IPS-18a (cell line): ENCODE measurements at regions not wholly inside any gene's neighbourhood (a gene's known extent, or its start where the extent isn't known, plus 50 kb on each side); places are given as distances from the start of the nearest gene placed in this dataset.
"Not testable (repeated sequence)": the region's sequence is repeated elsewhere in the genome, so short reads cannot be mapped to it uniquely, and the experiment has no call there.

ENCODE experiments used
- H3K27ac ChIP-seq: one replicate; pipeline ENCODE4 v1.5.1; 2013; ENCODE audit warnings: low read length
- H3K27me3 ChIP-seq: one replicate; pipeline ENCODE4 v1.6.1; 2013; ENCODE audit warnings: mild to moderate bottlenecking, low read length; ENCODE audit not compliant: control insufficient read depth, insufficient read depth
- H3K36me3 ChIP-seq: one replicate; pipeline ENCODE4 v1.6.1; 2013; ENCODE audit warnings: low read depth, low read length; ENCODE audit not compliant: control insufficient read depth
- H3K4me1 ChIP-seq: one replicate; pipeline ENCODE4 v1.6.1; 2013; ENCODE audit warnings: low read depth, low read length; ENCODE audit not compliant: control insufficient read depth
- H3K4me3 ChIP-seq: one replicate; pipeline ENCODE4 v1.5.1; 2013; ENCODE audit warnings: low read length
- H3K9ac ChIP-seq: one replicate; pipeline ENCODE4 v1.6.1; 2013; ENCODE audit warnings: mild to moderate bottlenecking, low read length, moderate library complexity
- H3K9me3 ChIP-seq: one replicate; pipeline ENCODE4 v1.6.1; 2013; ENCODE audit warnings: low read depth, low read length; ENCODE audit not compliant: control insufficient read depth

GRCh38 chr4:77493120-77493752, 112.4 kb upstream of the CXCL13 start:
- H3K27me3 ChIP-seq, result no peaks in the 10 kb centered on the region
- peaks cover 12% of the 10 kb centered on the region for H3K9me3 ChIP-seq
- H3K4me1 ChIP-seq, result no peaks in the 10 kb centered on the region
- no peak overlapping the region for H3K4me3 ChIP-seq
- no peak overlapping the region for H3K9ac ChIP-seq
- no peaks in the 10 kb centered on the region for H3K36me3 ChIP-seq
- H3K27ac ChIP-seq, result no peak overlapping the region

GRCh38 chr4:77493829-77494551, 111.6 kb upstream of the CXCL13 start:
- Histone ChIP-seq H3K27me3 (no peaks in the 10 kb centered on the region), H3K4me1 (no peaks in the 10 kb centered on the region), H3K36me3 (no peaks in the 10 kb centered on the region), H3K27ac (no peak overlapping the region), H3K9me3 (peaks cover 8% of the 10 kb centered on the region), H3K4me3 (no peak overlapping the region), H3K9ac (no peak overlapping the region)

DNA sequence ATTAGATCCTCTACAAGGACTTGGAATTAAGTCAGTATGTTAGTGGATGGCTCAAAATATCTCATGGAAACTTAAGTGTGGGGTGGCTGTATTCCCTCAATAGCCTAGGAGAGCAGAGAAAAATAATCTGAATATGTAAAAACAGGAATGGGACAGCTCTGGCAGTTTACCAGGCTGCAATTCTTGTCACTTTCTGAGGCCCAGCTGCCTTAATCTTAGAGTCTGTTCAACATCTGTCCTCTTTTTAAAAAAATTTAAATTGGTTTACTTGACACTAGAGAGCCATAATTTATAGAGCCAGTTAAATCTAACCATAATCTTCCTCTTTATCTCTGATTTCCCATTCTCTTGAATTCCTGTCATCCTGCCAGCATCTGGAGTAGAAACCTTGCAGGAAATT, 109.2 kb upstream of the CXCL13 start:
- Histone ChIP-seq H3K36me3 (no peaks in the 10 kb centered on the region), H3K4me3 (no peak overlapping the region), H3K4me1 (no peaks in the 10 kb centered on the region), H3K27ac (no peak overlapping the region), H3K9ac (no peak overlapping the region), H3K27me3 (no peaks in the 10 kb centered on the region), H3K9me3 (peaks cover 8% of the 10 kb centered on the region)

GRCh38 chr4:77500801-77501200, 104.8 kb upstream of the CXCL13 start:
- no peak overlapping the region for H3K9ac ChIP-seq
- H3K27ac ChIP-seq, result no peak overlapping the region
- H3K4me1 ChIP-seq, result no peaks in the 10 kb centered on the region
- no peaks in the 10 kb centered on the region for H3K36me3 ChIP-seq
- no peaks in the 10 kb centered on the region for H3K27me3 ChIP-seq
- no peak overlapping the region for H3K4me3 ChIP-seq
- peaks cover under 1% of the 10 kb centered on the region for H3K9me3 ChIP-seq

DNA sequence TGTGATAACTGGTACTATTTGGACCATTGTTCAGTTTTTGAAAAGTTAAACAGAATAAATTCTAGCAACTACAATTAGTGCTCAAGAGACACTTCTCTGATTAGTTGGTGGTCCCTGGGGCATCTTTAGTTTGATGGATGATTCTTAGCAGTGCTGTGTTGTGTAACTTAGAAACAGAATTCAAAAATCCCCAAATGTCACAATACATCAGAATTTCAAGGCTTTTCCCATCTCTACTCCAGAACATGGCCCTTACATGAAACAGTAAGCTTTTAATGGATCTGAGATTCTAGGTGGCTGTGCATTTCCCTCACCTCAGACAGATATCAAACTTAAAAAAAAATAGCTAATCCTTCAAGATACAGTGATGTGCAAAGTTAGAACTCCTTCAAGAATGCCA, 104.4 kb upstream of the CXCL13 start:
- Histone ChIP-seq H3K27me3 (no peaks in the 10 kb centered on the region), H3K9me3 (no peaks in the 10 kb centered on the region), H3K4me1 (no peaks in the 10 kb centered on the region), H3K27ac (no peak overlapping the region), H3K9ac (no peak overlapping the region), H3K4me3 (no peak overlapping the region), H3K36me3 (no peaks in the 10 kb centered on the region)

DNA sequence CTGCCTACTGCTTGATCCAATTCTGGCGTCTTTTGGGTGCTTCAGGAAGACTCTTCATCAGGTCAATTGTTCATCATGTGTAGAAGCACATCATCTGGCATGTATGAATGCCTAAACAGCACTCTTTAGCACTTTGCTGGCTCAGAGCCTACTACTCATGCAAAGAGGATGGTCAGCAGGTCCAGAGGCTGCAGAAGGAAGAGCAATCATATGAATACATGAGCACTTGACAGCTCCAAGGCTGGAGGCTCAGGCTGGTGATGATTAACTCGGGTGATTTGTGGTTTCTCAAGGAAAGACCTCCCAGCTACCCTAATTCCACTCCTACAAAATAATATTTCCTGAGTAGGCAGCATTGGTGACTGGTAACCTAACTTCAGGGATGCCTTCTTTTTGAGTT, 103.8 kb upstream of the CXCL13 start:
- Histone ChIP-seq H3K4me1 (no peaks in the 10 kb centered on the region), H3K4me3 (no peak overlapping the region), H3K36me3 (no peaks in the 10 kb centered on the region), H3K9ac (no peak overlapping the region), H3K9me3 (no peaks in the 10 kb centered on the region), H3K27ac (no peak overlapping the region), H3K27me3 (no peaks in the 10 kb centered on the region)

GRCh38 chr4:77504407-77504806, 101.2 kb upstream of the CXCL13 start:
- Histone ChIP-seq H3K36me3 (no peaks in the 10 kb centered on the region), H3K9me3 (no peaks in the 10 kb centered on the region), H3K27ac (no peak overlapping the region), H3K9ac (no peak overlapping the region), H3K4me3 (no peak overlapping the region), H3K27me3 (no peaks in the 10 kb centered on the region), H3K4me1 (no peaks in the 10 kb centered on the region)

GRCh38 chr4:77505275-77505957, 100.2 kb upstream of the CXCL13 start:
- Histone ChIP-seq H3K4me3 (no peak overlapping the region), H3K4me1 (no peaks in the 10 kb centered on the region), H3K27me3 (no peaks in the 10 kb centered on the region), H3K27ac (no peak overlapping the region), H3K9me3 (no peaks in the 10 kb centered on the region), H3K36me3 (no peaks in the 10 kb centered on the region), H3K9ac (no peak overlapping the region)

DNA sequence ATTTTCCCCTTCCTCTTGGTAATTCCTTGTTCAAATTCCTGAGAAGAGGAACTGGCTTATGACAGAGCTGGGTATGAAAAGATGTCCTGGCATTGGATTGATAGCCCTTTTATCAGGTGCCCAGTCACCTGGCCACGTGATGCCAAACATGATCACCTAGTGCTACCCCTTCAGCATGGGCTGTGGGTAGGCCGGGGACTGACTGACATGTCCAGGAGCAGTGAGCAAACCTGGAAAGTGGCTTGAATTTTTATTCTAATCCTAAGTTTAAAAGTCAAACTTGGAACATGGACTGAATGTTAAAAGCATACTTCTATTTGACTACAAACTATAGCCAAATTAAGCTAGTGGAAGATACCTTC, 99.7 kb upstream of the CXCL13 start:
- Histone ChIP-seq H3K9me3 (no peaks in the 10 kb centered on the region), H3K27ac (no peak overlapping the region), H3K4me3 (no peak overlapping the region), H3K36me3 (no peaks in the 10 kb centered on the region), H3K4me1 (no peaks in the 10 kb centered on the region), H3K27me3 (no peaks in the 10 kb centered on the region), H3K9ac (no peak overlapping the region)

GRCh38 chr4:77510367-77510766, 95.3 kb upstream of the CXCL13 start:
- H3K36me3 ChIP-seq, result no peaks in the 10 kb centered on the region
- no peak overlapping the region for H3K4me3 ChIP-seq

GRCh38 chr4:77525538-77525937, 80.1 kb upstream of the CXCL13 start:
- Histone ChIP-seq H3K4me1 (no peaks in the 10 kb centered on the region), H3K27me3 (no peaks in the 10 kb centered on the region), H3K27ac (no peak overlapping the region), H3K4me3 (no peak overlapping the region), H3K36me3 (no peaks in the 10 kb centered on the region), H3K9ac (no peak overlapping the region), H3K9me3 (peaks cover 3% of the 10 kb centered on the region)

More at GRCh38 chr4:77510367-77510766, 95.3 kb upstream of the CXCL13 start:
- no peaks in the 10 kb centered on the region for H3K4me1 ChIP-seq
- no peak overlapping the region for H3K9ac ChIP-seq
- no peak overlapping the region for H3K27ac ChIP-seq
- H3K27me3 ChIP-seq, result no peaks in the 10 kb centered on the region
- H3K9me3 ChIP-seq, result no peaks in the 10 kb centered on the region

- not testable (repeated sequence) for H3K9me3 ChIP-seq, H3K4me3 ChIP-seq, H3K27ac ChIP-seq, H3K36me3 ChIP-seq, H3K9ac ChIP-seq, H3K4me1 ChIP-seq, H3K27me3 ChIP-seq
These were observed 77.7 kb upstream of the CXCL13 start for GRCh38 chr4:77527900-77528299.
